ENCODE measurements at regions not wholly inside any gene's neighbourhood (a gene's known extent, or its start where the extent isn't known, plus 50 kb on each side); places are given as distances from the start of the nearest gene placed in this dataset.

- no peak for DNase-seq (ENCODE audit: low spot score)
Measured at GRCh38 chr18:34643989-34644388, 66.1 kb upstream of the DTNA start.

DNA sequence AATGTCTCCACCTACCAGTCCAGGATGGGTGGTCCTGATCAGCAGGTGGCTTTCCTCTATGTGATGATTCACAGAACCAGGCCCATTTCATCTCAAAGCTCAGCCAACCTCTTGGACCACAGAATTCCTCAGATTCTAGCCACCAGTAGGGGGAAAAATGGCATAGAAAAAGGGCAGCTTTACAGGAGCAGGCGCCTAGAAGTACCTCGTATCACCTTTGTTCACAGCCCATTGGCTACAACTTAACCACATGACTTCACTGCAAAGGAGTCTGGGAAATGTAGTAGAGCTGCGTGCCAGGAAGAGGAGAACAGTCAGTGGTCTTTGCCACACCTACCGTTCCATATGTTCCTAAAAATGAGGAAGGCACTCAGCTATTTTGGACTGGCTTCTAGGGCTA is 62.8 kb upstream of the DTNA start:
- no peak for DNase-seq (ENCODE audit: low spot score)

- DNase-seq (ENCODE audit: low spot score): no peak
Measured at GRCh38 chr18:34648269-34648985, 61.7 kb upstream of the DTNA start.

DNA sequence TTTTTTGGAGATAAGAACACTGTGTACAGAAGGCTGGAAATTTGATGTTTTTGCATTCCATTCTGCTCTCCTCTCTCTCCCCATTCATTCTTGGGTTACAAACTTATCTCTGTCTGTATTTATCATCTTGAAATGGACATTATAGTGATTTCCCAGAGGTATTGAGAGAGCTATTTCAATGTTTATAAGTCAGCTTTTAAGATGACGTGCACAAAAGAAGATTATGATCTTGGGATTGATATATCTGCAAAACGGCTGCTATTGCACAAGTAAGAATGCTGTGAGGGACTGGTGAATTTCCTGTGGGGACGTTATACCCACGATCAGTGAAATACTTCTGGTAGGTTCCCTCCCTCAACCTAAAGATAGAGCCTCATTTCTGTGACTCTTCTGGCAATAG is 61.0 kb upstream of the DTNA start:
- DNase-seq (ENCODE audit: low spot score): no peak

DNA sequence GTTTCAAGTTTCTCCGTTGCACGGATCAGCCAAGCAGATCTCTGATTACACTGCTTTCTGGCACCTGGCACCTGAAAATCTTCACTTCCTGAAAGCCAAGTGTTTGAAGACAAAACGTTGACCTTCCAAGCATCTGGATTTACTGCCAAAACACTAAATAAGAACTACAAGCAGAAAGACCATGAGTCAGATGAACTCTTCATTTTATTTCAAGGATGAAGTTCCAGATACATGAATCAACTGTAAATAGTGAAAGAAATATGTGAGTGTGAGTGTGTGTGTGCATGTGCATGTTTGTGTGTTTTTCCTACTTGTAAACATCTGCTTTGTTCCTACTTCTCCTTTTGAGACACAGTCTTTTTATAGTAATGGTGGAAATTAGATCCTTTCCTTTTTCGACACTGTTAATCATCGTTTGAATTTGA is 60.0 kb upstream of the DTNA start:
- peak; percentile 28 for DNase-seq (ENCODE audit: low spot score)

- no peak for DNase-seq (ENCODE audit: low spot score)
Measured at GRCh38 chr18:34651586-34652369, 58.3 kb upstream of the DTNA start.

GRCh38 chr18:34655131-34655530 is 55.0 kb upstream of the DTNA start:
- DNase-seq (ENCODE audit: low spot score): no peak

DNA sequence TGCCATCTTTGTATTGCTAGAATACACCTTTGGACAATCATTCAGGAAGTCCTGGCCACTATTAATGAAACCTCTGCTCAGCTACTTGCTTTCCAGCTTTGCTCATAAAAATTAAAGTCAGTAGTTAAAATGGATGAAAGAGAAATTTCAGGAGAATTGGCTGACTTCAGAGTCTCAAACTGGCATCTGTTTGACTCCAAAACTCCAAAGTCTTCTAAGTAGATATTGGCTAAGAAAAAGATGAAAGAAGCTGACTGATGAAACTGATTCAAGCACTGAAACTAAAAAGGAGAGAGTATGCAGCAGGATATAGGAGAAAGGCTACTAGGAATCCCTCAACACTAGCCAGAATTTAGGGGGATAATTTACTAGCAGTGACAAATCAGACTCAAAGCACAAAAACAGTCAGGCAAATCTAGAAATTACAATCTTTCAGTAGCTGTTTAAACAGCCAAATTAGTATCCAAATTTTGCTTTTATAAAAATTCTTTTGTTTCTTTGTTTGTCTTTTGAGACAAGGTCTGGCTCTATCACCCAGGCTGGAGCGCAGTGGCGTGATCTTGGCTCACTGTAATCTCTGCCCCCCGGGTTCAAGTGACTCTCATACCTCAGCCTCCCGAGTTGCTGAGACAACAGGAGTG is 52.1 kb upstream of the DTNA start:
- DNase-seq (ENCODE audit: low spot score): no peak

GRCh38 chr18:34659579-34660517 is 50.2 kb upstream of the DTNA start:
- DNase-seq (ENCODE audit: low spot score): peak; percentile 88

All from GM03348 (cell line).